ENCODE measurements at regions not wholly inside any gene's neighbourhood (a gene's known extent, or its start where the extent isn't known, plus 50 kb on each side); places are given as distances from the start of the nearest gene placed in this dataset.

- DNase-seq (ENCODE audit: insufficient read length, low spot score) (no peak), FAIRE-seq (no peak)
- TF ChIP-seq POLR2AphosphoS5 (IDR thresholded peaks at IDR 0.05; ENCODE audit: low read depth, low read length) (no peak), PAX5 (IDR thresholded peaks at IDR 0.05; ENCODE audit: insufficient read depth, low read length, severe bottlenecking) (no peak), SPI1 (IDR thresholded peaks at IDR 0.05; ENCODE audit: low read depth, low read length) (no peak), POLR2A (IDR thresholded peaks at IDR 0.05; ENCODE audit: low read depth, low read length) (no peak), TAF1 (IDR thresholded peaks at IDR 0.05; ENCODE audit: low read depth, low read length) (no peak), POU2F2 (IDR thresholded peaks at IDR 0.05; ENCODE audit: low read depth, low read length) (no peak)
Observed at GRCh38 chr1:29399465-29399864, 163.1 kb downstream of the PTPRU start.

GRCh38 chr1:29398431-29398830 lies 162.1 kb downstream of the PTPRU start:
- TF ChIP-seq POLR2AphosphoS5 (IDR thresholded peaks at IDR 0.05; ENCODE audit: low read depth, low read length) (no peak), POU2F2 (IDR thresholded peaks at IDR 0.05; ENCODE audit: low read depth, low read length) (no peak), SPI1 (IDR thresholded peaks at IDR 0.05; ENCODE audit: low read depth, low read length) (no peak), POLR2A (IDR thresholded peaks at IDR 0.05; ENCODE audit: low read depth, low read length) (no peak), PAX5 (IDR thresholded peaks at IDR 0.05; ENCODE audit: insufficient read depth, low read length, severe bottlenecking) (no peak), TAF1 (IDR thresholded peaks at IDR 0.05; ENCODE audit: low read depth, low read length) (no peak)
- DNase-seq (ENCODE audit: insufficient read length, low spot score) (no peak), FAIRE-seq (no peak)

GRCh38 chr1:29397981-29398380 lies 161.7 kb downstream of the PTPRU start:
- FAIRE-seq (no peak), DNase-seq (ENCODE audit: insufficient read length, low spot score) (no peak)
- TF ChIP-seq POLR2A (IDR thresholded peaks at IDR 0.05; ENCODE audit: low read depth, low read length) (no peak), PAX5 (IDR thresholded peaks at IDR 0.05; ENCODE audit: insufficient read depth, low read length, severe bottlenecking) (no peak), POLR2AphosphoS5 (IDR thresholded peaks at IDR 0.05; ENCODE audit: low read depth, low read length) (no peak), TAF1 (IDR thresholded peaks at IDR 0.05; ENCODE audit: low read depth, low read length) (no peak), SPI1 (IDR thresholded peaks at IDR 0.05; ENCODE audit: low read depth, low read length) (no peak), POU2F2 (IDR thresholded peaks at IDR 0.05; ENCODE audit: low read depth, low read length) (no peak)

GRCh38 chr1:29397256-29397590 lies 160.9 kb downstream of the PTPRU start:
- no peak for TF ChIP-seq POU2F2 (IDR thresholded peaks at IDR 0.05; ENCODE audit: low read depth, low read length)
- no peak for TF ChIP-seq POLR2A (IDR thresholded peaks at IDR 0.05; ENCODE audit: low read depth, low read length)
- TF ChIP-seq SPI1 (IDR thresholded peaks at IDR 0.05; ENCODE audit: low read depth, low read length), result no peak
- TF ChIP-seq POLR2AphosphoS5 (IDR thresholded peaks at IDR 0.05; ENCODE audit: low read depth, low read length), result no peak
- no peak for TF ChIP-seq TAF1 (IDR thresholded peaks at IDR 0.05; ENCODE audit: low read depth, low read length)
- TF ChIP-seq PAX5 (IDR thresholded peaks at IDR 0.05; ENCODE audit: insufficient read depth, low read length, severe bottlenecking), result no peak
- FAIRE-seq (no peak), DNase-seq (ENCODE audit: insufficient read length, low spot score) (no peak)

GRCh38 chr1:29396438-29397255 lies 160.3 kb downstream of the PTPRU start:
- FAIRE-seq (no peak), DNase-seq (ENCODE audit: insufficient read length, low spot score) (no peak)
- TF ChIP-seq PAX5 (IDR thresholded peaks at IDR 0.05; ENCODE audit: insufficient read depth, low read length, severe bottlenecking), result no peak
- no peak for TF ChIP-seq POLR2AphosphoS5 (IDR thresholded peaks at IDR 0.05; ENCODE audit: low read depth, low read length)
- no peak for TF ChIP-seq TAF1 (IDR thresholded peaks at IDR 0.05; ENCODE audit: low read depth, low read length)
- no peak for TF ChIP-seq SPI1 (IDR thresholded peaks at IDR 0.05; ENCODE audit: low read depth, low read length)
- TF ChIP-seq POLR2A (IDR thresholded peaks at IDR 0.05; ENCODE audit: low read depth, low read length), result no peak
- TF ChIP-seq POU2F2 (IDR thresholded peaks at IDR 0.05; ENCODE audit: low read depth, low read length), result no peak

GRCh38 chr1:29395736-29396437 lies 159.6 kb downstream of the PTPRU start:
- TF ChIP-seq PAX5 (IDR thresholded peaks at IDR 0.05; ENCODE audit: insufficient read depth, low read length, severe bottlenecking) (no peak), POU2F2 (IDR thresholded peaks at IDR 0.05; ENCODE audit: low read depth, low read length) (no peak), POLR2A (IDR thresholded peaks at IDR 0.05; ENCODE audit: low read depth, low read length) (no peak), POLR2AphosphoS5 (IDR thresholded peaks at IDR 0.05; ENCODE audit: low read depth, low read length) (no peak), SPI1 (IDR thresholded peaks at IDR 0.05; ENCODE audit: low read depth, low read length) (no peak), TAF1 (IDR thresholded peaks at IDR 0.05; ENCODE audit: low read depth, low read length) (no peak)
- no peak for FAIRE-seq

GRCh38 chr1:29394521-29395225 lies 158.4 kb downstream of the PTPRU start:
- no peak for DNase-seq (ENCODE audit: insufficient read length, low spot score)
- FAIRE-seq, result no peak
- TF ChIP-seq POLR2A (IDR thresholded peaks at IDR 0.05; ENCODE audit: low read depth, low read length), result no peak
- no peak for TF ChIP-seq POLR2AphosphoS5 (IDR thresholded peaks at IDR 0.05; ENCODE audit: low read depth, low read length)

More at GRCh38 chr1:29395736-29396437, 159.6 kb downstream of the PTPRU start:
- no peak for DNase-seq (ENCODE audit: insufficient read length, low spot score)

GRCh38 chr1:29393451-29393826 lies 157.1 kb downstream of the PTPRU start:
- TF ChIP-seq POLR2A (IDR thresholded peaks at IDR 0.05; ENCODE audit: low read depth, low read length) (no peak), TAF1 (IDR thresholded peaks at IDR 0.05; ENCODE audit: low read depth, low read length) (no peak), POLR2AphosphoS5 (IDR thresholded peaks at IDR 0.05; ENCODE audit: low read depth, low read length) (no peak), PAX5 (IDR thresholded peaks at IDR 0.05; ENCODE audit: insufficient read depth, low read length, severe bottlenecking) (no peak), SPI1 (IDR thresholded peaks at IDR 0.05; ENCODE audit: low read depth, low read length) (no peak), POU2F2 (IDR thresholded peaks at IDR 0.05; ENCODE audit: low read depth, low read length) (no peak)
- DNase-seq (ENCODE audit: insufficient read length, low spot score), result no peak
- no peak for FAIRE-seq
